Hepatic stellate cell (primary cell): ENCODE measurements at regions not wholly inside any gene's neighbourhood (a gene's known extent, or its start where the extent isn't known, plus 50 kb on each side); places are given as distances from the start of the nearest gene placed in this dataset.
"Not testable (repeated sequence)": the region's sequence is repeated elsewhere in the genome, so short reads cannot be mapped to it uniquely, and the experiment has no call there.

Experiments used
- DNase-seq: peaks from one replicate; pipeline ENCODE4 v3.0.0; 2011; ENCODE audit warnings: low spot score

DNA sequence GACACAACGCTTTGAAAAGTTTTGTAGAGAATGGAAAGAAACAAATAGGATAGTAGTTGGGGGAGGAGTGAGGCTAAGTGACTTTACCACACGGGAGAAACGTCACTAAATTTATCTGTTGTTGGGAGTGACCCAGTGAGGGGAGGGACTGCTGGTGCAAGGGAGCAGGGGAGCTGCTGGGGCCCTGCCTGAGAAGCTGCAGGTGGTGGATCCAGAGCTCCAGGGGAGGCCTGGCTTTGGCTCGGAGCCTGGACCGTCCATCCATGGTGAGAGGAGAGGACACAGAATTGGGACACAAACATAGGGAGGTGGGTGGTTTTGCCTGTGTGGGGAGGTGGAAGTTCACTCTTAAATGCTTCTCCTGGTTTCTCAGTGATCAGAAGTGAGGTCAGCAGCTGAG, 107.6 kb downstream of the GOSR1 start:
- DNase-seq = no peak

- DNase-seq = no peak
Observed at GRCh38 chr17:30580916-30581315, 103.7 kb downstream of the GOSR1 start.

DNA sequence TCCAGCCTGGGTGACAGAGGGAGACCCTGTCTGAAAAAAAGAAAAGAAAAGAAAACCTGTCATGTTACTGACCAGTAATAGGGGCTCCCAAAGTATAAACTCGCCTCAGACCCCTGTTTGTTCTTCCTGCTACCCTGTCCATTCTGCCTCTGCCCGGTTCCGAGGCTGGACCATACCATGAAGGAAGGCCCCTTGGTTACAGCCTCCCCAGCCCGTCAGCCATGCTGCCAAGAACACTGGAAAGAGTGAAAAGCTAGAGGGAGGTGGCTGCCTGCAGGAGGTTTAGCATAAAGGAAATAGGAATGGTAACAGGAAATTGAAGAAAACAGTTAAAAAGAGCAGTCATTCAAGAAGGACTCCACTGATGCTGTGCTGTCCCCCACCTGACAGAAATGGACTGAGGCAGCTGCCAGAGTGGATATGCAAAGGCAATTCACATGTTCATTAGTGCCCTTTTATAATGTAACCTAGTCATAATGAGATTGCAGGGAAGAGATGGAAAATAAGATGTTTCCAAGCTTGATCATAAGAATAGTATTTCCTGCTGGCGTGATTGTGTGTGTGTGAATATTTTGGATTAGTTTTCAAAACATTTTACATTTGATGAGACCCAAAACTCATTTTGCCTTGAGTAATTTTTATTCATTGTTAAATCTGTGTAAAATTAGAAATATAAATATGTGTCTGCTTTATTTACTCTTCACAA, 102.6 kb downstream of the GOSR1 start:
- no peak for DNase-seq

DNA sequence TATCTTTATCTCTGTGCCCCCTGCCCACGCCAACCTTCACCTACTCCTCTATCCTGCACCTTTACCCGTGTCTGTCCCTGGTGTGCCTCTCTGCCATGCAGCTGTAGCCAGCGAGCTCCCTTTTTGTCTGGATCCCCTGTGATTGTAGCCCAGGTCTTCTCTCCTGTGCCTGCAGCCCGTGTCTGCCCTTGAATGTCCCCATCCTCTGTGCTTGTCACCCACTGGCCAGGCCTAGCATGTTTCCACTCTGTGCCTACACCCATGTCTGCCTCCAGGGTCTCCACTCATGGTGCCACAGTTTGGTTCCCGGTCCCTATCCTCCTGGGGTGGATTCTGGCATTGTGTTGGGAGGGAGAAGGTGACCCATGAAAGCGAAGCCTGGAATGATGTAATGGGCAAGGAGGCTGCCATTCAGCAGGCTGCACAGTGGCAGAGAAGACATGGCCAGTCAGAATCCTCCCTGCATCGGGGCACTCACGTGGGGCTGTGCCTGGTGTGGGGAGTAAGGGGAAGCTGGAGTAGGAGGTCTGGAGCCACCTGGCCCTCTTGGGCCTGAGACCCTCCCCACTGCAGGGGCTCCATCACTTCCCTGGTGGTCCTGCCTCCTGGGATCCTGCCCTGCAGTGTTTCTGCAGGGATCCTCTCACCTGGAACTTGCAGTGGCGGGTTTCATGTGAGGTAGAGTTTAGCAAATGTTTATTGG, 101.0 kb downstream of the GOSR1 start:
- DNase-seq = not testable (repeated sequence)
